Cardiac muscle cell (in vitro differentiated cells and primary cell): ENCODE measurements at regions not wholly inside any gene's neighbourhood (a gene's known extent, or its start where the extent isn't known, plus 50 kb on each side); places are given as distances from the start of the nearest gene placed in this dataset.

Source experiments
- DNase-seq, 2 donors: peaks; one replicate each; pipeline versions ENCODE4 v3.0.0 to v3.0.0-alpha.2; 2010 to 2017; ENCODE audit warnings: low read depth in 1 of 2, low spot score in 1 of 2
- H3K27ac ChIP-seq: fragments of 200-600 bp; sonication (generic); 2 replicates; pipeline ENCODE4 v1.5.1; 2016
- H3K27me3 ChIP-seq: fragments of 200-600 bp; sonication (generic); 2 replicates; pipeline ENCODE4 v1.6.0; 2016; ENCODE audit warnings: control low read depth
- H3K36me3 ChIP-seq: fragments of 200-600 bp; sonication (generic); 2 replicates; pipeline ENCODE4 v1.5.1; 2016; ENCODE audit warnings: control low read depth
- H3K4me1 ChIP-seq: fragments of 200-600 bp; sonication (generic); 2 replicates; pipeline ENCODE4 v1.8.1; 2017; ENCODE audit warnings: low read depth, mild to moderate bottlenecking, mixed run types
- H3K4me3 ChIP-seq: fragments of 200-600 bp; sonication (generic); 2 replicates; pipeline ENCODE4 v1.5.1; 2016; ENCODE audit warnings: mild to moderate bottlenecking
- H3K9me3 ChIP-seq: fragments of 200-600 bp; sonication (generic); 2 replicates; pipeline ENCODE4 v1.5.1; 2017; ENCODE audit warnings: low read depth, mild to moderate bottlenecking, control low read depth
- TF ChIP-seq, protein P1 (sequence below): IDR thresholded peaks from 2 replicates; pipeline ENCODE4 v1.5.1; 2012; ENCODE audit warnings: low read depth, mild to moderate bottlenecking, low read length

DNA sequence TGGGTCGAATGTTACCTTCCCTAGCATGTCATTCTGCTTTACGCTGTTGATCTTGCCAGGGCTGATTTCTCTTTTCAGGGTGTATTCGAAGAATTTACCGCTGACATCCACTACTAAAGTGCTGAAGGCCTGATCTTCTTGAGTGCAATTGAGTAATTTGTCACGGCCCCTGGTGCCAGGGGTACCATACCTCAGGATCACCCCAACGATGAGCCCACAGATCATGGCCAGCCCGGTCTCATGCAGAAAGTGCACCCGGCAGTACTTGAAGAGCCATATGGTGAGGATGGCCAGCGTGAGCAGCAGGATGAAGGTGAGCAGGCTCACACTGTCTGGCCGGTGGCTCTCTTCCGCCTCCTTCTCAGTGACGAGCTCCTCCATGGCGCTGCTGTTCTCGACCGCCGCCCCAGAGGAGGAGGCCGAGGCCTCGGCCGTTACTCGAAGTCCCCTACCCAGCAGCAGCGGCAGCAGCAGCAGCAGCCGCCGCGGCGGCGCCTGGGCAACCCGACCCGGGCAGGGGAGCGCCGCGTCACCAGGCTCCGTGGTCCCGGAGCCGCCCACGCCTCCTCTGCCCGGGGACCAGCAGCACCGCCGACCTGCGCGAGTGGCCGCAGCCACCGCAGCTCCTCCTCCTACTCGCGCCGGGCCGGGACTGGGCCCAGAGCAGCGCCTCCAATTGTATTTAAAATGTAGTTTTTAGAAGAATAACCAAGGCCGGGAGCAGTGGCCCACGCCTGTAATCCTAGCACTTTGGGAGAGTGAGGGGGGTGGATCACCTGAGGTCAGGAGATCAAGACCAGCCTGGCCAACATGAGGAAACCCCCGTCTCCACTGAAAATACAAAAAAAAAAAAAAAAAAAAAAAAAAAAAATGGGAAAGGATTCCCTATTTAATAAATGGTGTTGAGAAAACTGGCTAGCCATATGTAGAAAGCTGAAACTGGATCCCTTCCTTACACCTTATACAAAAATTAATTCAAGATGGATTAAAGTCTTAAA lies 58.5 kb upstream of the TMPO start:
- H3K9me3 ChIP-seq: no peaks in the 10 kb centered on the region
- no peaks in the 10 kb centered on the region for H3K36me3 ChIP-seq
- H3K27ac ChIP-seq: no peak overlapping the region
- no peaks in the 10 kb centered on the region for H3K4me1 ChIP-seq
- no peaks in the 10 kb centered on the region for H3K27me3 ChIP-seq
- TF ChIP-seq, protein P1, sequence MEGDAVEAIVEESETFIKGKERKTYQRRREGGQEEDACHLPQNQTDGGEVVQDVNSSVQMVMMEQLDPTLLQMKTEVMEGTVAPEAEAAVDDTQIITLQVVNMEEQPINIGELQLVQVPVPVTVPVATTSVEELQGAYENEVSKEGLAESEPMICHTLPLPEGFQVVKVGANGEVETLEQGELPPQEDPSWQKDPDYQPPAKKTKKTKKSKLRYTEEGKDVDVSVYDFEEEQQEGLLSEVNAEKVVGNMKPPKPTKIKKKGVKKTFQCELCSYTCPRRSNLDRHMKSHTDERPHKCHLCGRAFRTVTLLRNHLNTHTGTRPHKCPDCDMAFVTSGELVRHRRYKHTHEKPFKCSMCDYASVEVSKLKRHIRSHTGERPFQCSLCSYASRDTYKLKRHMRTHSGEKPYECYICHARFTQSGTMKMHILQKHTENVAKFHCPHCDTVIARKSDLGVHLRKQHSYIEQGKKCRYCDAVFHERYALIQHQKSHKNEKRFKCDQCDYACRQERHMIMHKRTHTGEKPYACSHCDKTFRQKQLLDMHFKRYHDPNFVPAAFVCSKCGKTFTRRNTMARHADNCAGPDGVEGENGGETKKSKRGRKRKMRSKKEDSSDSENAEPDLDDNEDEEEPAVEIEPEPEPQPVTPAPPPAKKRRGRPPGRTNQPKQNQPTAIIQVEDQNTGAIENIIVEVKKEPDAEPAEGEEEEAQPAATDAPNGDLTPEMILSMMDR: no peak
- DNase-seq: peak; percentile 65 to 71
- no peak overlapping the region for H3K4me3 ChIP-seq

DNA sequence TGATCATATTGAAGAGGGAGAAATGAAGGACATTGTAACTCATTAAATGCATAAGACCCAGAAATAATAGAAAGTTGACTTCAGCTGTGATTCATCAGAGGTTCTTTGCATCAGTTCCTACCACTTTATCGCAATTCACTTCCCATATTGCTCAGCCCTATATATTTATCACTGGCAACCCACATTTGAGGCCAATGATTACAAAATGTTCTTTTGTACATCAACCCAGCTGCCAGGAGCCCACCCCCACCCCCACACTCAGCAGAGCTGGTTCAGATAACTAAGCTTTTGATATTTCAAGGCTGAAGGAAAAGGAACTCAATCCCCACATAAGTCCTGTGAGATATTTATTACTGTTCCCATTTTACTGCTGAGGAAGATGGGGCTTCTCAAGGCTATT lies 51.2 kb upstream of the TMPO start:
- Histone ChIP-seq H3K4me1 (no peaks in the 10 kb centered on the region), H3K27me3 (no peaks in the 10 kb centered on the region), H3K4me3 (no peak overlapping the region), H3K9me3 (no peaks in the 10 kb centered on the region), H3K36me3 (no peaks in the 10 kb centered on the region), H3K27ac (no peak overlapping the region)
- DNase-seq: peak in 1 of 2 donors; percentile 93
- TF ChIP-seq, protein P1: no peak

DNA sequence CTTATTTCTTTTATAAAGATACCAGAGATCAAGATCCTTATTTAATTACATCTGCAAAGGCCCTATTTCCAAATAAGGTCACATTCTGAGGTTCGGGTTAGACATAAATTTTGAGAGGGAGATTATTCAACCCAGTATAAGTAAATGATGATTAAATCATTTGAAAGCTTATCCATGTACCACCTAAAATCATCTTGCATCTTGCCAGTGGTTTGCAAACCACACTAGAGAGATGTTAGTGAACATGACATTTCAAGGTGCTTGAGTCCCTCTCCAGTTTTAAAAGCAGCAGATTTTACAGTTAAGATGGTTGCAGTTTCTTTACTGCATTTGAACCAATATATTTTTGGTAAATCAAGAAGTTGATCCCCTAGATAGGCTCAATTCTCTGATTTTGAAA lies 49.9 kb upstream of the TMPO start:
- H3K27me3 ChIP-seq: no peaks in the 10 kb centered on the region
- DNase-seq: no peak
- no peaks in the 10 kb centered on the region for H3K9me3 ChIP-seq
- H3K4me3 ChIP-seq: no peak overlapping the region
- no peaks in the 10 kb centered on the region for H3K4me1 ChIP-seq
- no peaks in the 10 kb centered on the region for H3K36me3 ChIP-seq
- H3K27ac ChIP-seq: no peak overlapping the region
- TF ChIP-seq, protein P1: no peak
